ENCODE measurements at regions not wholly inside any gene's neighbourhood (a gene's known extent, or its start where the extent isn't known, plus 50 kb on each side); places are given as distances from the start of the nearest gene placed in this dataset.

GRCh38 chr12:126346087-126346486 lies 1280.9 kb downstream of the AACS start:
- no peak overlapping the region for H3K27ac ChIP-seq
- 0 out of 2 replicates have a peak, but pooled peaks have one; percentile 6 for TF ChIP-seq CTCF (conservative IDR thresholded peaks at IDR 0.05)
- no peak for TF ChIP-seq ZFX (IDR thresholded peaks at IDR 0.05)

GRCh38 chr12:126347421-126347820 lies 1282.2 kb downstream of the AACS start:
- no peak overlapping the region for H3K27ac ChIP-seq
- peak; percentile 17 for TF ChIP-seq CTCF (conservative IDR thresholded peaks at IDR 0.05)
- TF ChIP-seq ZFX (IDR thresholded peaks at IDR 0.05): no peak

- no peak for TF ChIP-seq CTCF (conservative IDR thresholded peaks at IDR 0.05)
- no peak for TF ChIP-seq ZFX (IDR thresholded peaks at IDR 0.05)
- H3K27ac ChIP-seq: no peak overlapping the region
Measured at GRCh38 chr12:126349383-126349782, 1284.1 kb downstream of the AACS start.

GRCh38 chr12:126353604-126354003 lies 1288.4 kb downstream of the AACS start:
- TF ChIP-seq ZFX (IDR thresholded peaks at IDR 0.05): no peak
- TF ChIP-seq CTCF (conservative IDR thresholded peaks at IDR 0.05): no peak
- no peak overlapping the region for H3K27ac ChIP-seq

GRCh38 chr12:126354633-126355032 lies 1289.4 kb downstream of the AACS start:
- H3K27ac ChIP-seq: no peak overlapping the region
- TF ChIP-seq CTCF (conservative IDR thresholded peaks at IDR 0.05): no peak
- no peak for TF ChIP-seq ZFX (IDR thresholded peaks at IDR 0.05)

GRCh38 chr12:126355346-126355745 lies 1290.1 kb downstream of the AACS start:
- TF ChIP-seq ZFX (IDR thresholded peaks at IDR 0.05) (no peak), CTCF (conservative IDR thresholded peaks at IDR 0.05) (no peak)
- H3K27ac ChIP-seq: no peak overlapping the region

- TF ChIP-seq ZFX (IDR thresholded peaks at IDR 0.05) (no peak), CTCF (conservative IDR thresholded peaks at IDR 0.05) (no peak)
- no peak overlapping the region for H3K27ac ChIP-seq
Measured at GRCh38 chr12:126358806-126359205, 1293.6 kb downstream of the AACS start.
